SK-N-MC (cell line): ENCODE measurements at regions not wholly inside any gene's neighbourhood (a gene's known extent, or its start where the extent isn't known, plus 50 kb on each side); places are given as distances from the start of the nearest gene placed in this dataset.
"Not testable (repeated sequence)": the region's sequence is repeated elsewhere in the genome, so short reads cannot be mapped to it uniquely, and the experiment has no call there.

ENCODE experiments used
- EZH2 ChIP-seq: fragments of 200-600 bp; sonication (generic); IDR thresholded peaks from one replicate; pipeline ENCODE4 v1.6.1; 2017; ENCODE audit warnings: antibody characterized with exemption
- POLR2AphosphoS5 ChIP-seq: IDR thresholded peaks from 2 replicates; pipeline ENCODE4 v1.6.1; 2012; ENCODE audit warnings: mild to moderate bottlenecking, low read depth, low read length, borderline replicate concordance

GRCh38 chr2:89273443-89273842 lies 582.0 kb downstream of the RPIA start:
- TF ChIP-seq POLR2AphosphoS5, EZH2: not testable (repeated sequence)
